ENCODE measurements at regions not wholly inside any gene's neighbourhood (a gene's known extent, or its start where the extent isn't known, plus 50 kb on each side); places are given as distances from the start of the nearest gene placed in this dataset.

DNA sequence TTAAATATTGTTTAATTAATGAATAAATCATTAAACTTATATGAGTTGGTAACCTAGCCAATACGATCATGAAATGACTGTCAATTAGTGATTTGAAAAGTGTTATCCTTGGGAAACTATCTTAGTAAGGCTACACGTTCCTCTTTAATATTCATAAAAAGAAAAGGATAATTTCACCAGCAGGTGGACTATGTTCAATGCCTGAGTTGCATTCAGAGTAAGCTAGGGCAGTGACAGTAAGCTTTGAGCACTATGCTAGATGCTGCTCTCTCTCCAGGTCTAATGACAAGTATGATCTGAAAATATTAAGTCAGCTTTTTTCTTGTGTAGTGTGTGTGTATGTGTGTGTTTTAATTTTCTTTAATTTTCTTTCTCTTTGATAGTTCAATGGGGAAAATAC is 486.3 kb upstream of the PCDH15 start:
- no peak for DNase-seq
- H3K27me3 ChIP-seq = no peaks in the 10 kb centered on the region

DNA sequence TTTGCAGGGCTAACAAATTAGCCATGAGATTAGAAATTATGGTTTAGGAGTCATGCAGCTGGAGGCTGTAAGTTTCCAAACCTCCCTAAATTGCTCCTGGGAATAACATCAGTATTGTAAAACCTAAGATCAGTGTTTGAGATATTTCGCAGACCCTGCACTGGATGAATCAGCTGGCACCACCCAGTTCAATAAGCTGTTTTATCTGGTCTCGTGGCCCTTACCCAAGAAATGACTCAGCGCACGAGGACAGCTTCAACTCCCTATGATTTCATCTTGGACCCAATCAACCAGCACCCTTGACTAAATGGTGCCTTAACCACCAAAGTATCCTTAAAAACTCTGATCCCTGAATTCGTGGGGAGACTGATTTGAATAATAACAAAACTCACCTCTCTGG is 482.0 kb upstream of the PCDH15 start:
- Histone ChIP-seq H3K9ac (ENCODE audit: low read depth in 2 of 2, low read length in 2 of 2) (no peak overlapping the region), H3K27ac (no peak overlapping the region), H3K36me3 (no peaks in the 10 kb centered on the region), H3K4me3 (no peak overlapping the region), H3K4me1 (no peaks in the 10 kb centered on the region), H3K9me3 (no peaks in the 10 kb centered on the region), H3K27me3 (no peaks in the 10 kb centered on the region)
- intact Hi-C loops (cut with DNase I) = no loop called here
- TF ChIP-seq, protein P1, sequence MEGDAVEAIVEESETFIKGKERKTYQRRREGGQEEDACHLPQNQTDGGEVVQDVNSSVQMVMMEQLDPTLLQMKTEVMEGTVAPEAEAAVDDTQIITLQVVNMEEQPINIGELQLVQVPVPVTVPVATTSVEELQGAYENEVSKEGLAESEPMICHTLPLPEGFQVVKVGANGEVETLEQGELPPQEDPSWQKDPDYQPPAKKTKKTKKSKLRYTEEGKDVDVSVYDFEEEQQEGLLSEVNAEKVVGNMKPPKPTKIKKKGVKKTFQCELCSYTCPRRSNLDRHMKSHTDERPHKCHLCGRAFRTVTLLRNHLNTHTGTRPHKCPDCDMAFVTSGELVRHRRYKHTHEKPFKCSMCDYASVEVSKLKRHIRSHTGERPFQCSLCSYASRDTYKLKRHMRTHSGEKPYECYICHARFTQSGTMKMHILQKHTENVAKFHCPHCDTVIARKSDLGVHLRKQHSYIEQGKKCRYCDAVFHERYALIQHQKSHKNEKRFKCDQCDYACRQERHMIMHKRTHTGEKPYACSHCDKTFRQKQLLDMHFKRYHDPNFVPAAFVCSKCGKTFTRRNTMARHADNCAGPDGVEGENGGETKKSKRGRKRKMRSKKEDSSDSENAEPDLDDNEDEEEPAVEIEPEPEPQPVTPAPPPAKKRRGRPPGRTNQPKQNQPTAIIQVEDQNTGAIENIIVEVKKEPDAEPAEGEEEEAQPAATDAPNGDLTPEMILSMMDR (IDR thresholded peaks at IDR 0.05) = no peak
- no peak for DNase-seq

More for the DNA sequence above, 486.3 kb upstream of the PCDH15 start:
- Histone ChIP-seq H3K4me3 (no peak overlapping the region), H3K27ac (no peak overlapping the region), H3K9ac (ENCODE audit: low read depth in 2 of 2, low read length in 2 of 2) (no peak overlapping the region), H3K4me1 (no peaks in the 10 kb centered on the region), H3K36me3 (no peaks in the 10 kb centered on the region), H3K9me3 (no peaks in the 10 kb centered on the region)
- intact Hi-C loops (cut with DNase I) = no loop called here
- TF ChIP-seq, protein P1 (IDR thresholded peaks at IDR 0.05) = no peak

DNA sequence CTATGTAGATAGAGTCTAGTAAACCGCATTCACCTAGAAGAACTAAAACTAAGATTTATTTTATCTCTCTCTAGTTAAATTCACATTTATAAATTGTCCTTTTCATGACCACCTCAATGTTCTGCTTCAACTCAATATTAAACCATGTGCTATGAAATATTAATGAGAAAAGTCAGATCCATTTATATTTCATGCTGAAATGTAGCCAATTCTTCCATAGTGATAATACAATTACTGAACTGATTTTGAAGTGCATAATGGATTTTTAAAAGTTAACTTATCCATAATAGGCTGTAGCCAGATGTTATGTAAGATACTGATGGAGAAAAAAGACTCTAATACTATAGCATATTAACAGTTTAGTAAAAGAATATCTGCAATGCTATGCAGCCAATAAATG is 479.7 kb upstream of the PCDH15 start:
- intact Hi-C loops (cut with DNase I) = no loop called here

DNA sequence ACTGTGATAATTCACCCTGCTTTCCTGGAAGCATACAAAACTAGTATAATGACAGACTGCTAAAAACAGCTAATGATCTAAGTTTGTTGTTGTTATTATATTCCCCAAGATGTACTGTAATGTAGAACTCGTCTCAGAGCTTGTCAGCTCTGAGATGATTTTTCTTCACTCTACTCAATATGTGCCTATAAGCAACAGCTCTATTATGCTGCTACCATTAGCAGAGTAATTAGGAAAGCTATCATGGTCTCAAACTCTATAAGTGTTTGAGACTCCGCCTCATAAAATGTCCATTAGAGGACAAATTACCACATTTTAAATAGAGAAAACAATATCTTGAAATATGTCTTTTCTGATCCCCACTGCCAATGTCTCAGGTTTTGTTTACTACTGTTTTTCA is 476.5 kb upstream of the PCDH15 start:
- no peak for DNase-seq

More for the DNA sequence above, 479.7 kb upstream of the PCDH15 start:
- H3K4me3 ChIP-seq = no peak overlapping the region
- TF ChIP-seq, protein P1 (IDR thresholded peaks at IDR 0.05) = no peak
- H3K4me1 ChIP-seq = no peaks in the 10 kb centered on the region
- H3K27ac ChIP-seq = no peak overlapping the region
- no peak overlapping the region for H3K9ac ChIP-seq (ENCODE audit: low read depth in 2 of 2, low read length in 2 of 2)
- no peaks in the 10 kb centered on the region for H3K36me3 ChIP-seq
- H3K27me3 ChIP-seq = no peaks in the 10 kb centered on the region
- DNase-seq = no peak
- no peaks in the 10 kb centered on the region for H3K9me3 ChIP-seq

DNA sequence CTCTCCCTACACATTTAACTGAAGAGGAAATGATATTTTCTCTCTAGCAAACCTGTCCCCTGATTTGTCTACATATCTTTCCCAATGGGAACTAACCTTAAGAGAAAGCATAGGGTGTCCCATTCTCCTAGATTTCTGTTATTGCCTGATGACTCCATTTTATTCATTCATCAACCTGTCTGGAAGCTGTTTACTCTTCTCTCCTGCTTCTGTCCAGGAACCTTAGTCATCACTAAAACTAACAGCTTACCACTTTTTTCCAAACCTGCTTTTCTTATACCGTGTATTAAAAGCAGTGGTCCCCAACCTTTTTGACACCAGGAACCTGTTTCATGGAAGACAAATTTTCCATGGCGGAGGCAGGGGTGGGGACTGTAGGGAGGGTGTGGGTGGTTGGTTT is 473.3 kb upstream of the PCDH15 start:
- H3K9ac ChIP-seq (ENCODE audit: low read depth in 2 of 2, low read length in 2 of 2) = no peak overlapping the region
- H3K4me3 ChIP-seq = no peak overlapping the region
- no peaks in the 10 kb centered on the region for H3K4me1 ChIP-seq
- no peaks in the 10 kb centered on the region for H3K36me3 ChIP-seq
- H3K9me3 ChIP-seq = no peaks in the 10 kb centered on the region
- intact Hi-C loops (cut with DNase I) = no loop called here
- TF ChIP-seq, protein P1 (IDR thresholded peaks at IDR 0.05) = no peak
- H3K27ac ChIP-seq = no peak overlapping the region
- DNase-seq = no peak
- H3K27me3 ChIP-seq = no peaks in the 10 kb centered on the region

More for the DNA sequence above, 476.5 kb upstream of the PCDH15 start:
- H3K9ac ChIP-seq (ENCODE audit: low read depth in 2 of 2, low read length in 2 of 2) = no peak overlapping the region
- intact Hi-C loops (cut with DNase I) = no loop called here
- H3K4me3 ChIP-seq = no peak overlapping the region
- H3K9me3 ChIP-seq = no peaks in the 10 kb centered on the region
- TF ChIP-seq, protein P1 (IDR thresholded peaks at IDR 0.05) = no peak
- no peaks in the 10 kb centered on the region for H3K4me1 ChIP-seq
- no peaks in the 10 kb centered on the region for H3K27me3 ChIP-seq
- H3K36me3 ChIP-seq = no peaks in the 10 kb centered on the region
- H3K27ac ChIP-seq = no peak overlapping the region

DNA sequence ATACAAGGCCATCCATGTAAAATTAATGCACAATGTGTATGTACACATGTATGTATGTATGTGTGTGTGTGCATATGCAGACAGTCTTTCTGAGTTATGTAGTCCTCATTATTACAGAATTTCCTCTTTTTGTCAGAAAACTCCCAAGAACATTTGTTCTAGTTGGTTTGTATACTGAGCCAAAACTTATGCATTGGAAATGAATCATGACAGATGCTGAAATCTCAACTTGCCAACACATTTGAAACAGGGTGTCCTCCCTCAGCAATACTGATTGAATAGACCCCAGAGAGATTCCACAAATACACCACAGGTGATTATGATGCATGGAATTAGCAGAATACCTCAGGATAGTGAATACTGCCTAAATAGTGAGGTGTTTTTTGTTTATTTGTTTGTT is 472.9 kb upstream of the PCDH15 start:
- no peaks in the 10 kb centered on the region for H3K27me3 ChIP-seq
- no peaks in the 10 kb centered on the region for H3K36me3 ChIP-seq
- TF ChIP-seq, protein P1 (IDR thresholded peaks at IDR 0.05) = no peak
- no peak for DNase-seq
- no peak overlapping the region for H3K4me3 ChIP-seq
- intact Hi-C loops (cut with DNase I) = no loop called here
- H3K27ac ChIP-seq = no peak overlapping the region
- no peaks in the 10 kb centered on the region for H3K4me1 ChIP-seq
- no peaks in the 10 kb centered on the region for H3K9me3 ChIP-seq
- no peak overlapping the region for H3K9ac ChIP-seq (ENCODE audit: low read depth in 2 of 2, low read length in 2 of 2)
